KG1 (cell line): ENCODE measurements at regions not wholly inside any gene's neighbourhood (a gene's known extent, or its start where the extent isn't known, plus 50 kb on each side); places are given as distances from the start of the nearest gene placed in this dataset.

Experiments used
- DNase-seq: peaks from one replicate; lab custom pipeline; 2025; lab: John Stamatoyannopoulos, UW

GRCh38 chr1:208587110-208587509 lies 342.9 kb upstream of the PLXNA2 start:
- no peak for DNase-seq

- no peak for DNase-seq
These were observed 349.3 kb upstream of the PLXNA2 start for GRCh38 chr1:208593306-208594006.

GRCh38 chr1:208595236-208595635 lies 351.1 kb upstream of the PLXNA2 start:
- DNase-seq = no peak

GRCh38 chr1:208595745-208596144 lies 351.6 kb upstream of the PLXNA2 start:
- DNase-seq = no peak

GRCh38 chr1:208597571-208597970 lies 353.4 kb upstream of the PLXNA2 start:
- no peak for DNase-seq

GRCh38 chr1:208598021-208598420 lies 353.8 kb upstream of the PLXNA2 start:
- DNase-seq = no peak

GRCh38 chr1:208599063-208599462 lies 354.9 kb upstream of the PLXNA2 start:
- no peak for DNase-seq

GRCh38 chr1:208600456-208601190 lies 356.4 kb upstream of the PLXNA2 start:
- DNase-seq = no peak

GRCh38 chr1:208601561-208601960 lies 357.4 kb upstream of the PLXNA2 start:
- DNase-seq = no peak

- no peak for DNase-seq
These were observed 359.5 kb upstream of the PLXNA2 start for GRCh38 chr1:208603721-208604120.

GRCh38 chr1:208604295-208604694 lies 360.1 kb upstream of the PLXNA2 start:
- DNase-seq = no peak

GRCh38 chr1:208606959-208607358 lies 362.8 kb upstream of the PLXNA2 start:
- no peak for DNase-seq

- DNase-seq = no peak
These were observed 363.4 kb upstream of the PLXNA2 start for GRCh38 chr1:208607616-208608015.

- no peak for DNase-seq
These were observed 370.4 kb upstream of the PLXNA2 start for GRCh38 chr1:208614610-208615009.

GRCh38 chr1:208615371-208615770 lies 371.2 kb upstream of the PLXNA2 start:
- DNase-seq = no peak

GRCh38 chr1:208616776-208617175 lies 372.6 kb upstream of the PLXNA2 start:
- no peak for DNase-seq

GRCh38 chr1:208628022-208628914 lies 384.1 kb upstream of the PLXNA2 start:
- no peak for DNase-seq

GRCh38 chr1:208631092-208631491 lies 386.9 kb upstream of the PLXNA2 start:
- no peak for DNase-seq

- DNase-seq = no peak
These were observed 387.3 kb upstream of the PLXNA2 start for GRCh38 chr1:208631506-208631905.

- DNase-seq = no peak
These were observed 390.4 kb upstream of the PLXNA2 start for GRCh38 chr1:208634346-208635140.

GRCh38 chr1:208637181-208637580 lies 393.0 kb upstream of the PLXNA2 start:
- DNase-seq = no peak

- DNase-seq = no peak
These were observed 395.2 kb upstream of the PLXNA2 start for GRCh38 chr1:208639382-208639781.
